Peyer's patch (tissue), 4 donors: ENCODE measurements at regions not wholly inside any gene's neighbourhood (a gene's known extent, or its start where the extent isn't known, plus 50 kb on each side); places are given as distances from the start of the nearest gene placed in this dataset.

Source experiments
- POLR2A ChIP-seq, 2 donors: fragments of 450-650 bp; IDR thresholded peaks; one replicate each; pipeline ENCODE4 v1.5.1; 2017; ENCODE audit warnings: antibody characterized with exemption in 2 of 2, mild to moderate bottlenecking in 2 of 2, moderate library complexity in 2 of 2
- TF ChIP-seq, protein P1 (sequence below), 6 experiments: fragments of 450-650 bp in 4 of 6; fragments of 200-600 bp in 2 of 6; sonication (generic) in 1 of 6; IDR thresholded peaks; one replicate each; pipeline ENCODE4 v1.5.1; 2017 to 2019; ENCODE audit warnings: antibody characterized with exemption in 6 of 6, mild to moderate bottlenecking in 3 of 6, moderate library complexity in 1 of 6

DNA sequence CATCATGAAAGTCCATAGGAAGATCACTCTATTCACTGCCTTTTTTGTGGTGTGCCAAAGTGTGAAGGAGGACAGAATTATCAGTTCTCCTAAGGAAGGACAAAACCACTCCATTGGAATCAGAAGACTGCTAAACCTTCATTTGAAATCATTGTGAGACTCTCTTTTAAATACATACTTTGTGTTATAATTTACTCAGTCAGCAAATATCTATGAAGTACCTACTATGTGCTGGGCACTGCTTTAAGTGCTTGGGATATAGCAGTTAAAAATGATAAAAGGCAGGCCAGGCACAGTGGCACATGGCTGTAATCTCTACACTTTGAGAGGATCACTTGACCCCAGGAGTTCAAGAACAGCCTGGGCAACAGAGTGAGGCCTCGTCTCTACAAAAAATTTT, 692.3 kb downstream of the DSC3 start:
- TF ChIP-seq, protein P1, sequence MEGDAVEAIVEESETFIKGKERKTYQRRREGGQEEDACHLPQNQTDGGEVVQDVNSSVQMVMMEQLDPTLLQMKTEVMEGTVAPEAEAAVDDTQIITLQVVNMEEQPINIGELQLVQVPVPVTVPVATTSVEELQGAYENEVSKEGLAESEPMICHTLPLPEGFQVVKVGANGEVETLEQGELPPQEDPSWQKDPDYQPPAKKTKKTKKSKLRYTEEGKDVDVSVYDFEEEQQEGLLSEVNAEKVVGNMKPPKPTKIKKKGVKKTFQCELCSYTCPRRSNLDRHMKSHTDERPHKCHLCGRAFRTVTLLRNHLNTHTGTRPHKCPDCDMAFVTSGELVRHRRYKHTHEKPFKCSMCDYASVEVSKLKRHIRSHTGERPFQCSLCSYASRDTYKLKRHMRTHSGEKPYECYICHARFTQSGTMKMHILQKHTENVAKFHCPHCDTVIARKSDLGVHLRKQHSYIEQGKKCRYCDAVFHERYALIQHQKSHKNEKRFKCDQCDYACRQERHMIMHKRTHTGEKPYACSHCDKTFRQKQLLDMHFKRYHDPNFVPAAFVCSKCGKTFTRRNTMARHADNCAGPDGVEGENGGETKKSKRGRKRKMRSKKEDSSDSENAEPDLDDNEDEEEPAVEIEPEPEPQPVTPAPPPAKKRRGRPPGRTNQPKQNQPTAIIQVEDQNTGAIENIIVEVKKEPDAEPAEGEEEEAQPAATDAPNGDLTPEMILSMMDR (IDR thresholded peaks at IDR 0.05), result no peak
- no peak for TF ChIP-seq POLR2A (IDR thresholded peaks at IDR 0.05)
